ENCODE measurements at regions not wholly inside any gene's neighbourhood (a gene's known extent, or its start where the extent isn't known, plus 50 kb on each side); places are given as distances from the start of the nearest gene placed in this dataset.

DNA sequence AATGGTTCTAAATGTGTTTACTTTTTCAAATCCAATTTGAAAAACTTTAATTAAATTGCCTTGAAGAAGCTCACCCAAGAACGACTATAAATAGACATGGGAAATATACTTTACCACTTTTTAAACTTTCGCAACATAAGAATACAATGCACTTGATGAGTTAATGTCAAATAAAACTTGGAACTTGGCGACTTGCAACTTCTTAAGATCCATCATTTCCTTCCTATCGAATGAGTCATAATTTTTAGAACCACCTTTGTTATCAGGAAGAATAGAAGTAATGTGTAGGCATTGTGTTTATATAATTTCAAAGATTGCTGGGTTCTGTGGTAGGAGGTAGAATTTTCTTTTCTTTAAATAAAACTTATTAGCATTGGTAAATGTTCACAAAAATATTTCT lies 1417.4 kb upstream of the FLRT2 start:
- no peak overlapping the region for H3K27ac Mint-ChIP-seq
- Histone ChIP-seq H3K36me3 (ENCODE audit: insufficient read depth) (no peaks in the 10 kb centered on the region), H2AFZ (no peak overlapping the region), H3K4me1 (ENCODE audit: insufficient read depth) (no peaks in the 10 kb centered on the region), H3K79me2 (replicated peaks; ENCODE audit: insufficient read depth) (no peaks in the 10 kb centered on the region), H3K27ac (ENCODE audit: low read depth) (no peak overlapping the region), H3K4me2 (no peak overlapping the region), H3K27me3 (ENCODE audit: insufficient read depth) (no peaks in the 10 kb centered on the region), H4K20me1 (replicated peaks; ENCODE audit: insufficient read depth) (no peaks in the 10 kb centered on the region), H3K9me2 (ENCODE audit: insufficient read depth) (peaks cover 4% of the 10 kb centered on the region), H3F3A (replicated peaks; ENCODE audit: low read depth) (no peaks in the 10 kb centered on the region), H3K4me3 (no peak overlapping the region)
- H3K9me3 Mint-ChIP-seq: peaks cover 5% of the 10 kb centered on the region; the same call in 1 of the 3 replicates
- H3K4me1 Mint-ChIP-seq: peaks cover 5% of the 10 kb centered on the region; the same call in 2 of the 3 replicates
- no peak overlapping the region for H3K4me3 Mint-ChIP-seq
- H3K36me3 Mint-ChIP-seq (ENCODE audit: low read depth): no peaks in the 10 kb centered on the region
- H3K27me3 Mint-ChIP-seq (ENCODE audit: insufficient read depth, low read depth, poor library complexity): peaks cover 2% of the 10 kb centered on the region
- ATAC-seq: no peak
- no peak for DNase-seq (ENCODE audit: low spot score)
- TF ChIP-seq, protein P1, sequence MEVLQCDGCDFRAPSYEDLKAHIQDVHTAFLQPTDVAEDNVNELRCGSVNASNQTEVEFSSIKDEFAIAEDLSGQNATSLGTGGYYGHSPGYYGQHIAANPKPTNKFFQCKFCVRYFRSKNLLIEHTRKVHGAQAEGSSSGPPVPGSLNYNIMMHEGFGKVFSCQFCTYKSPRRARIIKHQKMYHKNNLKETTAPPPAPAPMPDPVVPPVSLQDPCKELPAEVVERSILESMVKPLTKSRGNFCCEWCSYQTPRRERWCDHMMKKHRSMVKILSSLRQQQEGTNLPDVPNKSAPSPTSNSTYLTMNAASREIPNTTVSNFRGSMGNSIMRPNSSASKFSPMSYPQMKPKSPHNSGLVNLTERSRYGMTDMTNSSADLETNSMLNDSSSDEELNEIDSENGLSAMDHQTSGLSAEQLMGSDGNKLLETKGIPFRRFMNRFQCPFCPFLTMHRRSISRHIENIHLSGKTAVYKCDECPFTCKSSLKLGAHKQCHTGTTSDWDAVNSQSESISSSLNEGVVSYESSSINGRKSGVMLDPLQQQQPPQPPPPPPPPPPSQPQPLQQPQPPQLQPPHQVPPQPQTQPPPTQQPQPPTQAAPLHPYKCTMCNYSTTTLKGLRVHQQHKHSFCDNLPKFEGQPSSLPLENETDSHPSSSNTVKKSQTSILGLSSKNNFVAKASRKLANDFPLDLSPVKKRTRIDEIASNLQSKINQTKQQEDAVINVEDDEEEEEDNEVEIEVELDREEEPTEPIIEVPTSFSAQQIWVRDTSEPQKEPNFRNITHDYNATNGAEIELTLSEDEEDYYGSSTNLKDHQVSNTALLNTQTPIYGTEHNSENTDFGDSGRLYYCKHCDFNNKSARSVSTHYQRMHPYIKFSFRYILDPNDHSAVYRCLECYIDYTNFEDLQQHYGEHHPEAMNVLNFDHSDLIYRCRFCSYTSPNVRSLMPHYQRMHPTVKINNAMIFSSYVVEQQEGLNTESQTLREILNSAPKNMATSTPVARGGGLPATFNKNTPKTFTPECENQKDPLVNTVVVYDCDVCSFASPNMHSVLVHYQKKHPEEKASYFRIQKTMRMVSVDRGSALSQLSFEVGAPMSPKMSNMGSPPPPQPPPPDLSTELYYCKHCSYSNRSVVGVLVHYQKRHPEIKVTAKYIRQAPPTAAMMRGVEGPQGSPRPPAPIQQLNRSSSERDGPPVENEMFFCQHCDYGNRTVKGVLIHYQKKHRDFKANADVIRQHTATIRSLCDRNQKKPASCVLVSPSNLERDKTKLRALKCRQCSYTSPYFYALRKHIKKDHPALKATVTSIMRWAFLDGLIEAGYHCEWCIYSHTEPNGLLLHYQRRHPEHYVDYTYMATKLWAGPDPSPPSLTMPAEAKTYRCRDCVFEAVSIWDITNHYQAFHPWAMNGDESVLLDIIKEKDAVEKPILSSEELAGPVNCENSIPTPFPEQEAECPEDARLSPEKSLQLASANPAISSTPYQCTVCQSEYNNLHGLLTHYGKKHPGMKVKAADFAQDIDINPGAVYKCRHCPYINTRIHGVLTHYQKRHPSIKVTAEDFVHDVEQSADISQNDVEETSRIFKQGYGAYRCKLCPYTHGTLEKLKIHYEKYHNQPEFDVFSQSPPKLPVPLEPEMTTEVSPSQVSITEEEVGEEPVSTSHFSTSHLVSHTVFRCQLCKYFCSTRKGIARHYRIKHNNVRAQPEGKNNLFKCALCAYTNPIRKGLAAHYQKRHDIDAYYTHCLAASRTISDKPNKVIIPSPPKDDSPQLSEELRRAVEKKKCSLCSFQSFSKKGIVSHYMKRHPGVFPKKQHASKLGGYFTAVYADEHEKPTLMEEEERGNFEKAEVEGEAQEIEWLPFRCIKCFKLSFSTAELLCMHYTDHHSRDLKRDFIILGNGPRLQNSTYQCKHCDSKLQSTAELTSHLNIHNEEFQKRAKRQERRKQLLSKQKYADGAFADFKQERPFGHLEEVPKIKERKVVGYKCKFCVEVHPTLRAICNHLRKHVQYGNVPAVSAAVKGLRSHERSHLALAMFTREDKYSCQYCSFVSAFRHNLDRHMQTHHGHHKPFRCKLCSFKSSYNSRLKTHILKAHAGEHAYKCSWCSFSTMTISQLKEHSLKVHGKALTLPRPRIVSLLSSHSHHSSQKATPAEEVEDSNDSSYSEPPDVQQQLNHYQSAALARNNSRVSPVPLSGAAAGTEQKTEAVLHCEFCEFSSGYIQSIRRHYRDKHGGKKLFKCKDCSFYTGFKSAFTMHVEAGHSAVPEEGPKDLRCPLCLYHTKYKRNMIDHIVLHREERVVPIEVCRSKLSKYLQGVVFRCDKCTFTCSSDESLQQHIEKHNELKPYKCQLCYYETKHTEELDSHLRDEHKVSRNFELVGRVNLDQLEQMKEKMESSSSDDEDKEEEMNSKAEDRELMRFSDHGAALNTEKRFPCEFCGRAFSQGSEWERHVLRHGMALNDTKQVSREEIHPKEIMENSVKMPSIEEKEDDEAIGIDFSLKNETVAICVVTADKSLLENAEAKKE (CRISPR knock-in tag; IDR thresholded peaks at IDR 0.05): no peak
- TF ChIP-seq REST (IDR thresholded peaks at IDR 0.05; ENCODE audit: unreplicated experiment): no peak
- no peak for TF ChIP-seq CREB1 (CRISPR knock-in tag; IDR thresholded peaks at IDR 0.05; ENCODE audit: low read depth)
- no peak for TF ChIP-seq ETS1 (IDR thresholded peaks at IDR 0.05)
- TF ChIP-seq STAT1 (IDR thresholded peaks at IDR 0.05; ENCODE audit: unreplicated experiment): no peak
- TF ChIP-seq EZH2phosphoT487 (IDR thresholded peaks at IDR 0.05; ENCODE audit: unreplicated experiment): no peak
- no peak for TF ChIP-seq EZH2 (IDR thresholded peaks at IDR 0.05; ENCODE audit: low read depth, unreplicated experiment)
- TF ChIP-seq, protein P2, sequence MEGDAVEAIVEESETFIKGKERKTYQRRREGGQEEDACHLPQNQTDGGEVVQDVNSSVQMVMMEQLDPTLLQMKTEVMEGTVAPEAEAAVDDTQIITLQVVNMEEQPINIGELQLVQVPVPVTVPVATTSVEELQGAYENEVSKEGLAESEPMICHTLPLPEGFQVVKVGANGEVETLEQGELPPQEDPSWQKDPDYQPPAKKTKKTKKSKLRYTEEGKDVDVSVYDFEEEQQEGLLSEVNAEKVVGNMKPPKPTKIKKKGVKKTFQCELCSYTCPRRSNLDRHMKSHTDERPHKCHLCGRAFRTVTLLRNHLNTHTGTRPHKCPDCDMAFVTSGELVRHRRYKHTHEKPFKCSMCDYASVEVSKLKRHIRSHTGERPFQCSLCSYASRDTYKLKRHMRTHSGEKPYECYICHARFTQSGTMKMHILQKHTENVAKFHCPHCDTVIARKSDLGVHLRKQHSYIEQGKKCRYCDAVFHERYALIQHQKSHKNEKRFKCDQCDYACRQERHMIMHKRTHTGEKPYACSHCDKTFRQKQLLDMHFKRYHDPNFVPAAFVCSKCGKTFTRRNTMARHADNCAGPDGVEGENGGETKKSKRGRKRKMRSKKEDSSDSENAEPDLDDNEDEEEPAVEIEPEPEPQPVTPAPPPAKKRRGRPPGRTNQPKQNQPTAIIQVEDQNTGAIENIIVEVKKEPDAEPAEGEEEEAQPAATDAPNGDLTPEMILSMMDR (conservative IDR thresholded peaks at IDR 0.05; ENCODE audit: low read depth in 2 of 2): no peak
- no peak for TF ChIP-seq POLR2AphosphoS5 (IDR thresholded peaks at IDR 0.05; ENCODE audit: low read depth)
- TF ChIP-seq NANOG (IDR thresholded peaks at IDR 0.05; ENCODE audit: borderline replicate concordance): no peak
- no peak for TF ChIP-seq ZNF331 (CRISPR knock-in tag; IDR thresholded peaks at IDR 0.05; ENCODE audit: low read depth)
- TF ChIP-seq JUNB (IDR thresholded peaks at IDR 0.05; ENCODE audit: unreplicated experiment): no peak

Measured in GM23338 (cell line).